Neural cell (in vitro differentiated cells): ENCODE measurements at regions not wholly inside any gene's neighbourhood (a gene's known extent, or its start where the extent isn't known, plus 50 kb on each side); places are given as distances from the start of the nearest gene placed in this dataset.

Experiments
- H2AFZ ChIP-seq: fragments of 200-600, 300-800 bp; sonication (generic), shearing (Covaris generic); 2 replicates; pipeline ENCODE4 v1.6.0; 2014; ENCODE audit warnings: low read depth, mild to moderate bottlenecking, antibody characterized with exemption, low read length, moderate library complexity
- H3F3A ChIP-seq: fragments of 200-600 bp; shearing (Covaris generic); 2 replicates; pipeline ENCODE4 v1.6.1; 2016; ENCODE audit warnings: mild to moderate bottlenecking, moderate library complexity, mixed read lengths, antibody characterized with exemption, low read length; ENCODE audit not compliant: insufficient read depth, poor library complexity, severe bottlenecking
- H3K27ac ChIP-seq: fragments of 200-600, 300-800 bp; sonication (generic), shearing (Covaris generic); 2 replicates; pipeline ENCODE4 v1.5.1; 2014; ENCODE audit warnings: mild to moderate bottlenecking, low read length, moderate library complexity
- H3K27me3 ChIP-seq: fragments of 300-800, 200-600 bp; sonication (generic), shearing (Covaris generic); 2 replicates; pipeline ENCODE4 v1.6.0; 2014; ENCODE audit warnings: mild to moderate bottlenecking, low read depth, low read length, moderate library complexity; ENCODE audit not compliant: insufficient read depth
- H3K36me3 ChIP-seq: fragments of 300-800, 200-600 bp; sonication (generic), shearing (Covaris generic); 2 replicates; pipeline ENCODE4 v1.5.1; 2014; ENCODE audit warnings: mild to moderate bottlenecking, antibody characterized with exemption, low read length, moderate library complexity; ENCODE audit not compliant: insufficient read depth
- H3K4me2 ChIP-seq: fragments of 300-800, 200-600 bp; sonication (generic), shearing (Covaris generic); 2 replicates; pipeline ENCODE4 v1.6.0; 2014; ENCODE audit warnings: mild to moderate bottlenecking, low read length
- H3K4me3 ChIP-seq: fragments of 300-800, 200-600 bp; sonication (generic), shearing (Covaris generic); 2 replicates; pipeline ENCODE4 v1.5.1; 2014; ENCODE audit warnings: mild to moderate bottlenecking, low read length, moderate library complexity
- H3K79me2 ChIP-seq: fragments of 200-600 bp; shearing (Covaris generic); replicated peaks from 2 replicates; pipeline ENCODE4 v1.6.0; 2014; ENCODE audit warnings: mild to moderate bottlenecking, low read length, moderate library complexity; ENCODE audit not compliant: insufficient read depth
- H3K9ac ChIP-seq: fragments of 300-800, 200-600 bp; sonication (generic), shearing (Covaris generic); 2 replicates; pipeline ENCODE4 v1.6.1; 2016; ENCODE audit warnings: mild to moderate bottlenecking, low read length, mixed read lengths
- H3K9me2 ChIP-seq: fragments of 200-600 bp; shearing (Covaris generic); 2 replicates; pipeline ENCODE4 v1.6.1; 2016; ENCODE audit warnings: mild to moderate bottlenecking, low read length, mixed read lengths; ENCODE audit not compliant: insufficient read depth
- H3K9me3 ChIP-seq: fragments of 200-600, 300-800 bp; sonication (generic), shearing (Covaris generic); 2 replicates; pipeline ENCODE4 v1.6.1; 2016; ENCODE audit warnings: mild to moderate bottlenecking, mixed run types, low read length, moderate library complexity, mixed read lengths
- H4K20me1 ChIP-seq: fragments of 200-600 bp; shearing (Covaris generic); 2 replicates; pipeline ENCODE4 v1.6.1; 2016; ENCODE audit warnings: mild to moderate bottlenecking, mixed run types; ENCODE audit not compliant: insufficient read depth
- CTCF ChIP-seq: fragments of 450-650 bp; IDR thresholded peaks from 2 replicates; pipeline ENCODE4 v1.5.1; 2014; ENCODE audit warnings: antibody characterized with exemption, mild to moderate bottlenecking, moderate library complexity; ENCODE audit not compliant: poor library complexity, severe bottlenecking
- EP300 ChIP-seq: fragments of 450-650 bp; conservative IDR thresholded peaks from 2 replicates; pipeline ENCODE4 v1.6.1; 2014; ENCODE audit warnings: antibody characterized with exemption, mild to moderate bottlenecking, moderate library complexity; ENCODE audit not compliant: poor library complexity, severe bottlenecking
- EZH2 ChIP-seq: fragments of 200-600, 300-800 bp; shearing (Covaris generic), sonication (generic); IDR thresholded peaks from 2 replicates; pipeline ENCODE4 v1.6.1; 2014; ENCODE audit warnings: antibody characterized with exemption, low read length, borderline replicate concordance, mild to moderate bottlenecking; ENCODE audit not compliant: insufficient read depth, poor library complexity, severe bottlenecking
- MXI1 ChIP-seq: fragments of 450-650 bp; conservative IDR thresholded peaks from 2 replicates; pipeline ENCODE4 v1.6.1; 2014; ENCODE audit warnings: antibody characterized with exemption, mild to moderate bottlenecking; ENCODE audit not compliant: poor library complexity, severe bottlenecking
- POLR2AphosphoS5 ChIP-seq: IDR thresholded peaks from 2 replicates; pipeline ENCODE4 v1.6.1; 2012
- RAD21 ChIP-seq: fragments of 450-650 bp; conservative IDR thresholded peaks from 2 replicates; pipeline ENCODE4 v1.6.1; 2014; ENCODE audit warnings: antibody characterized with exemption, mild to moderate bottlenecking, moderate library complexity
- REST ChIP-seq: IDR thresholded peaks from 2 replicates; pipeline ENCODE4 v1.6.1; 2012; ENCODE audit warnings: borderline replicate concordance
- SMC3 ChIP-seq: fragments of 450-650 bp; conservative IDR thresholded peaks from 2 replicates; pipeline ENCODE4 v1.6.1; 2014; ENCODE audit warnings: antibody characterized with exemption, mild to moderate bottlenecking, moderate library complexity; ENCODE audit not compliant: poor library complexity
- TAF1 ChIP-seq: IDR thresholded peaks from 2 replicates; pipeline ENCODE4 v1.6.1; 2012; ENCODE audit warnings: low read depth

DNA sequence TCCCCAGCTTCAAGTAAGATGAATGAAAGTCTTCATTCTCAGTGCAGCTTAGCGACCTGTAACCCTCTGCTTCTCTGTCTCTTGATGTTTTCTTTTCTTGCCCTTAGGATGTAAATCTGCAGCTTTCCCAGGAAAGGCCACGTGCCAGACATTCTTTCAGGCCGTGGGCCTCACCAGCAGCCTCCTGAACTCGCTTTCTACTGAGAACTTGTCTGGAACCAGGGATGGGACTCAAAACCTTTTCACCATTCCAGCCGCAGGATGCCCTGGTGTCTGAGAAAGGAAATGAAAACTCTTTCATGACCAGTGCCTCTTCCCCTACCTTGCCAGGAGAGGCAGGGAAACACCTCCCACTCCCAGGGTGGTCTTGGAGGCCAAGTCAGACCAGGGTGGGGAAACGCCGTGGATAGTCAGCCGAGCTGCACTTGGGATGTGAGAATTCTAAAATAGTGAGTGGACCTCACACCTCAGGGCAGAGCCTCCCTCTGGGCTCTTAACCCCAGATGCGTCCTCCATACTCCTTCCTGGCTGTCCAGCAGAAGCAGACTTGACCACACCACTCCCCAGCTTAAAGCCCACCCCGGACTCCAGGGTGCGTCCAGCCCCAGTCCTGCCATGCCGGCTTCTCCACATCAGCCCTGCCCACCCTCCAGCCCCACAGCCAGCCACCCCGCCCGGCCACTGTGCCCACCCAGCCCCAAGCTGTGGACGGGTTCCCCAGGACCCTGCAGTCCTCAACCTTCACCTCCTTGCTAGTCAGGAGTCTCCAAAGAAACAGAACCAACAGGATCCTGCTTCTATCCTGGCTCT is 115.5 kb downstream of the TWIST2 start:
- Histone ChIP-seq H4K20me1 (no peaks in the 10 kb centered on the region), H2AFZ (no peak overlapping the region), H3K27ac (no peak overlapping the region), H3K9me3 (no peaks in the 10 kb centered on the region), H3K36me3 (no peaks in the 10 kb centered on the region), H3K4me3 (no peak overlapping the region), H3K4me2 (no peak overlapping the region), H3K9me2 (no peaks in the 10 kb centered on the region), H3K9ac (no peak overlapping the region), H3K27me3 (no peaks in the 10 kb centered on the region), H3F3A (no peaks in the 10 kb centered on the region), H3K79me2 (no peaks in the 10 kb centered on the region)
- TF ChIP-seq TAF1 (no peak), SMC3 (no peak)

DNA sequence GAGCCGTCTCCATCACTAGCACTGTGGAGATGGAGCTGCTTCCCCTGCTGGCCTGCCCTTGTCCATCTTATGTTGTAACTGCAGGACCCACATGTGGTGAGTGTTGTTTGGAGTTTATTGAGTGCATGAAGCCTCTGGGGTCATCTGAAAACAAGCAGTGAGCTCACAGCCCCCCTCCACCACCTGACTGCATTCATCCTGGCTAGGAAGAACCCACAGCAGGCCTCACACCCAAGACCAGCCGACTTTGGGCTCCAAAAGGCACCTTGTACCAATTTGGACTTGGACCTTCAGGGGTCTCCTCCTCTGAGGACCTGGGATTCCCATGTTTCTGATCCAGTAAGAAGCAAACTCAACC is 116.1 kb downstream of the TWIST2 start:
- H3K27me3 ChIP-seq: no peaks in the 10 kb centered on the region
- no peak overlapping the region for H3K4me3 ChIP-seq
- H3K4me2 ChIP-seq: no peak overlapping the region
- H2AFZ ChIP-seq: no peak overlapping the region
- no peaks in the 10 kb centered on the region for H4K20me1 ChIP-seq
- H3K79me2 ChIP-seq: no peaks in the 10 kb centered on the region
- no peaks in the 10 kb centered on the region for H3K36me3 ChIP-seq
- no peaks in the 10 kb centered on the region for H3K9me2 ChIP-seq
- no peak overlapping the region for H3K9ac ChIP-seq
- H3K27ac ChIP-seq: no peak overlapping the region
- H3K9me3 ChIP-seq: no peaks in the 10 kb centered on the region
- TF ChIP-seq EP300 (no peak), POLR2AphosphoS5 (no peak), REST (no peak), SMC3 (no peak), CTCF (no peak), MXI1 (no peak), EZH2 (no peak), TAF1 (no peak), RAD21 (no peak)
- no peaks in the 10 kb centered on the region for H3F3A ChIP-seq
